Bronchial epithelial cell (primary cell): ENCODE measurements at regions not wholly inside any gene's neighbourhood (a gene's known extent, or its start where the extent isn't known, plus 50 kb on each side); places are given as distances from the start of the nearest gene placed in this dataset.

Experiments
- DNase-seq: peaks from one replicate; pipeline ENCODE4 v3.0.0-alpha.2; 2010; ENCODE audit warnings: low read depth
- FAIRE-seq: peaks from 2 replicates; lab custom pipeline; 2011; peaks lifted over from hg19 to GRCh38; lab: Jason Lieb, UNC
- H3K27me3 ChIP-seq: 2 replicates; pipeline ENCODE4 v1.5.1; 2011; ENCODE audit warnings: low read length; ENCODE audit not compliant: control insufficient read depth, insufficient read depth
- H3K36me3 ChIP-seq: 2 replicates; pipeline ENCODE4 v1.5.1; 2011; ENCODE audit warnings: low read length; ENCODE audit not compliant: control insufficient read depth, insufficient read depth
- H3K4me3 ChIP-seq: 2 replicates; pipeline ENCODE4 v1.5.1; 2011; ENCODE audit warnings: mild to moderate bottlenecking, low read depth, low read length, control low read depth
- CTCF ChIP-seq: IDR thresholded peaks from 2 replicates; pipeline ENCODE4 v1.5.1; 2011; ENCODE audit warnings: mild to moderate bottlenecking, moderate library complexity, low read length, control low read depth, inconsistent platforms; ENCODE audit not compliant: insufficient read depth, severe bottlenecking

DNA sequence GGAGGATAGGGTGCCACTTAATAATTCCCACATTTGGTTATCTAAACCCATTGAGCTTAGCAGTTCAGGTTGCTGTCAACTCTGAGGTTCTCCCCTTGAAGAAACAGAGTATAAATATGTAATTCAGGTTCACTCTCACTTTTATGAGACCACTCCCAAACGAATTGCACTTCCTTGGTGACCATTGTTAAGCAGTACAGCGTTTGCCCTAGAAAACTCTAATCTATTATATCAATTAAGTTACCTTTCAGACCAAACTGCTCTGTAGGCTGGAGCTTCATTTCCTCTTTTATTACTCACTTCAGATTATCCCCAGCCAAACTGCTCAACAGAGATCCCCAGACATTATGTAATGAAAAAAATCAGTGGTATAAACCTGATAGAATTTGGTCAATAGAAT lies 1317.0 kb upstream of the ACO1 start:
- no peaks in the 10 kb centered on the region for H3K27me3 ChIP-seq
- no peak for FAIRE-seq
- TF ChIP-seq CTCF, result no peak

DNA sequence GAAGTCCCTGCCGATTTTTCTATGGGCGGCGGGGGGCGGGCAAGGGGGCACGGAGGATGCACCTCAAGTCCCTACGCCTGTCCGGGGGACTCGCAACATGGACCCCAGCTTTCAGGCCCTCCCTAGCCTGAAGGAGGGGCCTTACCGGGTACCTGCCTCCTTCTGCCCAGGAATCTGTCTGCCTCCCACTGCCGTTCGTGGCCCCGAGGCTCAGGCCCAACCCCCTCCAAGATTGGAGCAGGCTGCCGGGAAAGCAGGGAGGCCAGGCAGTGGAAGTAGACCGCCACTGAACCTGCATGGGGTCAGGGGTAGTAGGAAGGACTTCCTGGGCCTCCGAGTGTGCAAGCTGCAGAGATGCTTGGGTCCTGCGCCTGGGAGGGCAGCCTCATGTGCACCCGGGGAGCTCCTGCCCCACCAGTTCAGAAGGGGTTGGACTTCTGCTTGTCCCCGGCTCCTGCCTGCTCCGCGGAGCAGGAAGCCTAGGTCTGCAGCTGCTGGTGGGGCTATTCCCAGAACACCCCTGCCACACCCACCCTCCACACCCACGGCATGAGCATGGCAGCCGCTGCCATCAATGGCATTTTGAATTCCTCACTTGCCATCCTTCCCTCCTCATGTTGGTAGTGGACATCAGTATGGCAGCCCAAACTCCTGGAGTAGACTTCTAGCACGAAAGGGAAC lies 1312.7 kb upstream of the ACO1 start:
- DNase-seq, result no peak
- no peak for FAIRE-seq
- no peak overlapping the region for H3K4me3 ChIP-seq
- no peaks in the 10 kb centered on the region for H3K27me3 ChIP-seq
- TF ChIP-seq CTCF, result no peak
- no peaks in the 10 kb centered on the region for H3K36me3 ChIP-seq

More for the DNA sequence above, 1317.0 kb upstream of the ACO1 start:
- Histone ChIP-seq H3K4me3 (no peak overlapping the region), H3K36me3 (no peaks in the 10 kb centered on the region)
- no peak for DNase-seq

DNA sequence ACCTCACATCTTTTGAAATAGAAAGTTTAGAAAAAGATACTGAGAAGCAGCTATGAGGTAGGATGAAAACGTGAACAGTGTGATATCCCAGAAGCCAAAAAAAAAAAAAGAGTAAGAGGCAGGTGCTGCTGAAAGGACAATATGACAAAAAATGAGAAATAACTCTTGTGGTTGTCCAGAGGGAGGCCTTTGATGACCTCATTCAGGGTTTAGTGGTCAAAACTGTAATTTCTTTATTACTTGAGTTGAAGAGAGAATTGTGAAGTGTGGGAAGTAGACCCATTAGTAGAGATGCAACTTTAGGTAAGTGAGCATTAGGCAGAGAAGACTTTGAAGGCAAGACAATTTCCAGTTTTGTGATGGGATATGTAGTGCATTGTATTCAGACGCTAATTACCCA lies 1306.3 kb upstream of the ACO1 start:
- FAIRE-seq, result no peak
- Histone ChIP-seq H3K4me3 (no peak overlapping the region), H3K36me3 (no peaks in the 10 kb centered on the region), H3K27me3 (no peaks in the 10 kb centered on the region)
- DNase-seq, result no peak
- TF ChIP-seq CTCF, result no peak

- Histone ChIP-seq H3K27me3 (no peaks in the 10 kb centered on the region), H3K36me3 (no peaks in the 10 kb centered on the region), H3K4me3 (no peak overlapping the region)
- no peak for DNase-seq
- FAIRE-seq, result no peak
- TF ChIP-seq CTCF, result no peak
These were observed 1300.1 kb upstream of the ACO1 start for GRCh38 chr9:31084350-31084749.

- no peaks in the 10 kb centered on the region for H3K27me3 ChIP-seq
- no peak for TF ChIP-seq CTCF
- no peaks in the 10 kb centered on the region for H3K36me3 ChIP-seq
- peak; percentile 65 for DNase-seq
- no peak overlapping the region for H3K4me3 ChIP-seq
- FAIRE-seq, result no peak
These were observed 1294.8 kb upstream of the ACO1 start for GRCh38 chr9:31089549-31090221.
